GM12878 (cell line): ENCODE measurements at regions not wholly inside any gene's neighbourhood (a gene's known extent, or its start where the extent isn't known, plus 50 kb on each side); places are given as distances from the start of the nearest gene placed in this dataset.

Experiments used
- RAD21 ChIP-seq: IDR thresholded peaks from 2 replicates; pipeline ENCODE4 v1.6.1; 2011; ENCODE audit warnings: mild to moderate bottlenecking, low read depth, low read length, moderate library complexity; ENCODE audit not compliant: insufficient read depth
- TF ChIP-seq, protein P1 (sequence below): IDR thresholded peaks from 2 replicates; pipeline ENCODE4 v1.6.1; 2012; ENCODE audit warnings: mild to moderate bottlenecking, low read depth, low read length

DNA sequence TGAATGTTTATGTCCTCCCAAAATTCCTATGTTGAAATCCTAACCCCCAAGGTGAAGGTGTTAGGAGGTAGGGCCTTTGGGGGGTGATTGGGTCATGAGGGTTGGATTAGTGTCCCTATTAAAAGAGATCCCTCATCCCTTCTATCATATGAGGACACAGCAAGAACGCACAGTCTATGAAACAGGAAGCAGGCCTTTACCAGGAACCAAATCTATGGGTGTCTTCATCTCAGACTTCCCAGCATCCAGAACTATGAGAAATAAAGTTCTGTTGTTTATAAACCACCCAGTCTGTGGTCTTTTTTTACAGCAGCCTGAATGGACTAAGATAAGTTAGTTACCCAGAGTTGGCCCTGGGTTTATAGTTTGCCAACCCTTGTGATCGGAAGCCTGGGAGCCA, 153.1 kb downstream of the INO80D start:
- TF ChIP-seq RAD21 = no peak
- TF ChIP-seq, protein P1, sequence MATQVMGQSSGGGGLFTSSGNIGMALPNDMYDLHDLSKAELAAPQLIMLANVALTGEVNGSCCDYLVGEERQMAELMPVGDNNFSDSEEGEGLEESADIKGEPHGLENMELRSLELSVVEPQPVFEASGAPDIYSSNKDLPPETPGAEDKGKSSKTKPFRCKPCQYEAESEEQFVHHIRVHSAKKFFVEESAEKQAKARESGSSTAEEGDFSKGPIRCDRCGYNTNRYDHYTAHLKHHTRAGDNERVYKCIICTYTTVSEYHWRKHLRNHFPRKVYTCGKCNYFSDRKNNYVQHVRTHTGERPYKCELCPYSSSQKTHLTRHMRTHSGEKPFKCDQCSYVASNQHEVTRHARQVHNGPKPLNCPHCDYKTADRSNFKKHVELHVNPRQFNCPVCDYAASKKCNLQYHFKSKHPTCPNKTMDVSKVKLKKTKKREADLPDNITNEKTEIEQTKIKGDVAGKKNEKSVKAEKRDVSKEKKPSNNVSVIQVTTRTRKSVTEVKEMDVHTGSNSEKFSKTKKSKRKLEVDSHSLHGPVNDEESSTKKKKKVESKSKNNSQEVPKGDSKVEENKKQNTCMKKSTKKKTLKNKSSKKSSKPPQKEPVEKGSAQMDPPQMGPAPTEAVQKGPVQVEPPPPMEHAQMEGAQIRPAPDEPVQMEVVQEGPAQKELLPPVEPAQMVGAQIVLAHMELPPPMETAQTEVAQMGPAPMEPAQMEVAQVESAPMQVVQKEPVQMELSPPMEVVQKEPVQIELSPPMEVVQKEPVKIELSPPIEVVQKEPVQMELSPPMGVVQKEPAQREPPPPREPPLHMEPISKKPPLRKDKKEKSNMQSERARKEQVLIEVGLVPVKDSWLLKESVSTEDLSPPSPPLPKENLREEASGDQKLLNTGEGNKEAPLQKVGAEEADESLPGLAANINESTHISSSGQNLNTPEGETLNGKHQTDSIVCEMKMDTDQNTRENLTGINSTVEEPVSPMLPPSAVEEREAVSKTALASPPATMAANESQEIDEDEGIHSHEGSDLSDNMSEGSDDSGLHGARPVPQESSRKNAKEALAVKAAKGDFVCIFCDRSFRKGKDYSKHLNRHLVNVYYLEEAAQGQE = no peak
